Panc1 (cell line): ENCODE measurements at regions not wholly inside any gene's neighbourhood (a gene's known extent, or its start where the extent isn't known, plus 50 kb on each side); places are given as distances from the start of the nearest gene placed in this dataset.
A peak's percentile ranks its signal among the peaks of the same experiment; 100 is the strongest.

Experiments used
- ATAC-seq: fragments of 200-7000 bp; cut with Tn5 transposase; 2 replicates; pipeline ENCODE4 v1.9.1; 2020; ENCODE audit warnings: mild to moderate bottlenecking, moderate library complexity
- BruUV-seq: library from RNA; stranded (reverse); fragments of 400-500 nt; replicated peaks from 2 replicates; lab custom pipeline; 2021; lab: Mats Ljungman, UMichigan
- CTCF ChIA-PET: fragments of 300-600 bp; sonication (Branson Sonifier 250); formaldehyde crosslinking; loops from one replicate; lab custom pipeline; 2022; ENCODE audit warnings: antibody characterized with exemption; lab: Charles Lee
- POLR2A ChIA-PET: fragments of 300-600 bp; sonication (Branson Sonifier 250); formaldehyde crosslinking; loops from one replicate; lab custom pipeline; 2022; ENCODE audit warnings: antibody characterized with exemption; lab: Charles Lee
- DNase-seq: peaks from one replicate; pipeline ENCODE4 v3.0.0-alpha.2; 2010; ENCODE audit warnings: low read depth, low spot score
- H3K27ac ChIP-seq: 2 replicates; pipeline ENCODE4 v1.5.1; 2011; ENCODE audit warnings: mild to moderate bottlenecking, low read length, inconsistent platforms
- H3K27me3 ChIP-seq: fragments of 200-500 bp; sonication (Bioruptor generic); 2 replicates; pipeline ENCODE4 v1.6.0; 2014; ENCODE audit warnings: low read length, inconsistent platforms; ENCODE audit not compliant: control insufficient read depth, insufficient read depth
- H3K36me3 ChIP-seq: fragments of 200-500 bp; sonication (Bioruptor generic); 2 replicates; pipeline ENCODE4 v1.5.1; 2014; ENCODE audit warnings: inconsistent platforms, mild to moderate bottlenecking, low read length, moderate library complexity; ENCODE audit not compliant: control insufficient read depth, insufficient read depth
- H3K4me1 ChIP-seq: 2 replicates; pipeline ENCODE4 v1.5.1; 2011; ENCODE audit warnings: inconsistent platforms, mild to moderate bottlenecking, low read length, moderate library complexity; ENCODE audit not compliant: control insufficient read depth, insufficient read depth
- H3K4me3 ChIP-seq, 2 experiments: 2 replicates each; pipeline ENCODE4 v1.5.1; 2011 to 2012; ENCODE audit warnings: low read depth in 2 of 2, low read length in 2 of 2, mild to moderate bottlenecking in 2 of 2, inconsistent platforms in 1 of 2, moderate library complexity in 1 of 2
- H3K9me3 ChIP-seq: fragments of 200-500 bp; sonication (Bioruptor generic); 2 replicates; pipeline ENCODE4 v1.5.1; 2014; ENCODE audit warnings: low read depth, mild to moderate bottlenecking, inconsistent platforms, low read length, moderate library complexity; ENCODE audit not compliant: control insufficient read depth, insufficient read depth
- POLR2AphosphoS5 ChIP-seq: IDR thresholded peaks from 2 replicates; pipeline ENCODE4 v1.6.1; 2012; ENCODE audit warnings: mild to moderate bottlenecking, low read depth, low read length, moderate library complexity
- SIN3A ChIP-seq: IDR thresholded peaks from 2 replicates; pipeline ENCODE4 v1.6.1; 2012; ENCODE audit warnings: low read depth, mild to moderate bottlenecking, low read length, moderate library complexity, borderline replicate concordance; ENCODE audit not compliant: insufficient read depth
- TCF7L2 ChIP-seq: IDR thresholded peaks from 2 replicates; pipeline ENCODE4 v1.6.1; 2011; ENCODE audit warnings: mild to moderate bottlenecking, low read depth, low read length, inconsistent platforms
- in situ Hi-C: cut with HindIII; loops from 2 replicates; pipeline ENCODE4 v1.10.0; 2016; ENCODE audit warnings: low sequenced_read_pairs, low pct_unique_long_range_greater_than_20kb
- intact Hi-C: fragments of 100-400 bp; cut with micrococcal nuclease; formaldehyde crosslinking; loops from one replicate; pipeline ENCODE4 v1.10.0; 2022; ENCODE audit not compliant: unreplicated experiment
- TF ChIP-seq, protein P1 (sequence below): fragments of 450-650 bp; IDR thresholded peaks from 2 replicates; pipeline ENCODE4 v1.5.1; 2017; ENCODE audit warnings: mild to moderate bottlenecking
- TF ChIP-seq, protein P2 (sequence below), 2 experiments: IDR thresholded peaks; 2 replicates each; pipeline ENCODE4 v1.6.1; 2011 to 2012; ENCODE audit warnings: low read depth in 2 of 2, control low read depth in 1 of 2, low read length in 1 of 2, mild to moderate bottlenecking in 1 of 2, moderate library complexity in 1 of 2; ENCODE audit not compliant: insufficient read depth in 1 of 2

DNA sequence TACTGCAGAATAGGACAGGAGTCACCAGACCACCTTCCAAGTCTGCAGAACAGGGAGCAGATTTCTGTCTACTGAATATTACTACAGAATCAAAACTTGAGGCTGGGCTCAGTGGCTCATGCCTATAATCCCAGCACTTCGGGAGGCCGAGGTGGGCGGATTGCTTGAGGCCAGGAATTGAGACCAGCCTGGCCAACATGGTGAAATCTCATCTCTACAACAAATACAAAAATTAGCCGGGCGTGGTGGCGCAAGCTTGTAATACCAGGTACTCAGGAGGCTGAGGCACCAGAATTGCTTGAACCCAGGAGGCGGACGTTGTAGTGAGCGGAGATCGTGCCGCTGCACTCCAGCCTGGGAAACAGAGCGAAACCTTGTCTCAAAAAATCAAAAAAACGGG is 710.8 kb upstream of the WWC1 start:
- BruUV-seq = no TSS peak
- intact Hi-C loops = no loop called here
- DNase-seq (no peak), ATAC-seq (no peak)
- Histone ChIP-seq H3K9me3 (no peaks in the 10 kb centered on the region), H3K36me3 (no peaks in the 10 kb centered on the region), H3K4me3 (no peak overlapping the region), H3K27ac (no peak overlapping the region), H3K4me1 (no peaks in the 10 kb centered on the region), H3K27me3 (peaks cover 14% of the 10 kb centered on the region)
- no peak for TF ChIP-seq TCF7L2
- TF ChIP-seq, protein P1, sequence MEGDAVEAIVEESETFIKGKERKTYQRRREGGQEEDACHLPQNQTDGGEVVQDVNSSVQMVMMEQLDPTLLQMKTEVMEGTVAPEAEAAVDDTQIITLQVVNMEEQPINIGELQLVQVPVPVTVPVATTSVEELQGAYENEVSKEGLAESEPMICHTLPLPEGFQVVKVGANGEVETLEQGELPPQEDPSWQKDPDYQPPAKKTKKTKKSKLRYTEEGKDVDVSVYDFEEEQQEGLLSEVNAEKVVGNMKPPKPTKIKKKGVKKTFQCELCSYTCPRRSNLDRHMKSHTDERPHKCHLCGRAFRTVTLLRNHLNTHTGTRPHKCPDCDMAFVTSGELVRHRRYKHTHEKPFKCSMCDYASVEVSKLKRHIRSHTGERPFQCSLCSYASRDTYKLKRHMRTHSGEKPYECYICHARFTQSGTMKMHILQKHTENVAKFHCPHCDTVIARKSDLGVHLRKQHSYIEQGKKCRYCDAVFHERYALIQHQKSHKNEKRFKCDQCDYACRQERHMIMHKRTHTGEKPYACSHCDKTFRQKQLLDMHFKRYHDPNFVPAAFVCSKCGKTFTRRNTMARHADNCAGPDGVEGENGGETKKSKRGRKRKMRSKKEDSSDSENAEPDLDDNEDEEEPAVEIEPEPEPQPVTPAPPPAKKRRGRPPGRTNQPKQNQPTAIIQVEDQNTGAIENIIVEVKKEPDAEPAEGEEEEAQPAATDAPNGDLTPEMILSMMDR = no peak
- no peak for TF ChIP-seq POLR2AphosphoS5
- TF ChIP-seq SIN3A = no peak
- TF ChIP-seq, protein P2, sequence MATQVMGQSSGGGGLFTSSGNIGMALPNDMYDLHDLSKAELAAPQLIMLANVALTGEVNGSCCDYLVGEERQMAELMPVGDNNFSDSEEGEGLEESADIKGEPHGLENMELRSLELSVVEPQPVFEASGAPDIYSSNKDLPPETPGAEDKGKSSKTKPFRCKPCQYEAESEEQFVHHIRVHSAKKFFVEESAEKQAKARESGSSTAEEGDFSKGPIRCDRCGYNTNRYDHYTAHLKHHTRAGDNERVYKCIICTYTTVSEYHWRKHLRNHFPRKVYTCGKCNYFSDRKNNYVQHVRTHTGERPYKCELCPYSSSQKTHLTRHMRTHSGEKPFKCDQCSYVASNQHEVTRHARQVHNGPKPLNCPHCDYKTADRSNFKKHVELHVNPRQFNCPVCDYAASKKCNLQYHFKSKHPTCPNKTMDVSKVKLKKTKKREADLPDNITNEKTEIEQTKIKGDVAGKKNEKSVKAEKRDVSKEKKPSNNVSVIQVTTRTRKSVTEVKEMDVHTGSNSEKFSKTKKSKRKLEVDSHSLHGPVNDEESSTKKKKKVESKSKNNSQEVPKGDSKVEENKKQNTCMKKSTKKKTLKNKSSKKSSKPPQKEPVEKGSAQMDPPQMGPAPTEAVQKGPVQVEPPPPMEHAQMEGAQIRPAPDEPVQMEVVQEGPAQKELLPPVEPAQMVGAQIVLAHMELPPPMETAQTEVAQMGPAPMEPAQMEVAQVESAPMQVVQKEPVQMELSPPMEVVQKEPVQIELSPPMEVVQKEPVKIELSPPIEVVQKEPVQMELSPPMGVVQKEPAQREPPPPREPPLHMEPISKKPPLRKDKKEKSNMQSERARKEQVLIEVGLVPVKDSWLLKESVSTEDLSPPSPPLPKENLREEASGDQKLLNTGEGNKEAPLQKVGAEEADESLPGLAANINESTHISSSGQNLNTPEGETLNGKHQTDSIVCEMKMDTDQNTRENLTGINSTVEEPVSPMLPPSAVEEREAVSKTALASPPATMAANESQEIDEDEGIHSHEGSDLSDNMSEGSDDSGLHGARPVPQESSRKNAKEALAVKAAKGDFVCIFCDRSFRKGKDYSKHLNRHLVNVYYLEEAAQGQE (IDR thresholded peaks at IDR 0.05; ENCODE audit: insufficient read depth in 1 of 2, low read depth in 2 of 2, low read length in 1 of 2) = no peak
- ChIA-PET CTCF (no interaction called here), POLR2A (no interaction called here)
- in situ Hi-C loops = no loop called here

DNA sequence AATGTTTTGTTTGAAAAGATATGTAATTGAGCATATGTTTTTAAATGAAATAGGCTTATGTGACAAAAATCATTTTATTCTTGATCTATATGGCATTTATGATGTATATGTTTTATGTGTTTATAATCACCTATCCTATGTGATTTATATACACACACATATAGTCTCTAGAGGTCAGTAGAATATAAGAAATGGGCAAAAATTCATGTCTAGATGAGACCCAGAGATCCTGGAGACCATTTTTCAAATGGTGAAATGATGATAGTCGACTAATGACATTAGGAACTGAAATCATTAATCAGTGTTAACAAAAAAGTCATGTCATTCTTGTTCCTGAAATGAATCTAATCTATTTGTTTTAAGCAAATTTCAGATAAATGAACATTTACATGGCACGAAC is 709.2 kb upstream of the WWC1 start:
- no TSS peak for BruUV-seq
- Histone ChIP-seq H3K27me3 (peaks cover 6% of the 10 kb centered on the region), H3K9me3 (no peaks in the 10 kb centered on the region), H3K36me3 (no peaks in the 10 kb centered on the region), H3K4me3 (no peak overlapping the region), H3K27ac (no peak overlapping the region), H3K4me1 (no peaks in the 10 kb centered on the region)
- ChIA-PET POLR2A (no interaction called here), CTCF (no interaction called here)
- in situ Hi-C loops = no loop called here
- no peak for DNase-seq
- no peak for ATAC-seq
- TF ChIP-seq TCF7L2 = no peak
- TF ChIP-seq, protein P1 = peak; percentile 35; the same call in 1 of the 2 replicates
- TF ChIP-seq, protein P2 (IDR thresholded peaks at IDR 0.05; ENCODE audit: insufficient read depth in 1 of 2, low read depth in 2 of 2, low read length in 1 of 2) = no peak
- intact Hi-C loops = loop anchor here (2.0 kb wide), 2 partner anchors 465 to 637 kb away; no protein-coding TSS in a partner anchor
